ENCODE measurements at regions not wholly inside any gene's neighbourhood (a gene's known extent, or its start where the extent isn't known, plus 50 kb on each side); places are given as distances from the start of the nearest gene placed in this dataset.

- TF ChIP-seq, protein P1, sequence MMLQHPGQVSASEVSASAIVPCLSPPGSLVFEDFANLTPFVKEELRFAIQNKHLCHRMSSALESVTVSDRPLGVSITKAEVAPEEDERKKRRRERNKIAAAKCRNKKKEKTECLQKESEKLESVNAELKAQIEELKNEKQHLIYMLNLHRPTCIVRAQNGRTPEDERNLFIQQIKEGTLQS (IDR thresholded peaks at IDR 0.05; ENCODE audit: insufficient read depth, low read depth, low read length), result no peak
- no peak for TF ChIP-seq BACH1 (IDR thresholded peaks at IDR 0.05; ENCODE audit: low read length)
- TF ChIP-seq RXRA (IDR thresholded peaks at IDR 0.05; ENCODE audit: insufficient read depth, low read depth, low read length), result no peak
- TF ChIP-seq TEAD4 (IDR thresholded peaks at IDR 0.05; ENCODE audit: low read depth, low read length), result no peak
- no peak for TF ChIP-seq TAF7 (optimal IDR thresholded peaks at IDR 0.05; ENCODE audit: borderline replicate concordance, low read depth, low read length)
- TF ChIP-seq SIRT6 (IDR thresholded peaks at IDR 0.05; ENCODE audit: low read length), result no peak
Measured at GRCh38 chr16:72666267-72666666, 381.7 kb downstream of the ZFHX3 start (continued).
